GM12878 (cell line): ENCODE measurements at regions not wholly inside any gene's neighbourhood (a gene's known extent, or its start where the extent isn't known, plus 50 kb on each side); places are given as distances from the start of the nearest gene placed in this dataset.

Experiments
- ATAC-seq: fragments of 200-7000 bp; cut with Tn5 transposase; 3 replicates; pipeline ENCODE4 v1.9.1; 2020; ENCODE audit warnings: mild to moderate bottlenecking, moderate library complexity
- BruUV-seq: library from RNA; stranded (reverse); fragments of 400-500 nt; replicated peaks from 2 replicates; lab custom pipeline; 2021; lab: Mats Ljungman, UMichigan
- CTCF ChIA-PET: fragments of 300-600 bp; sonication (Branson Sonifier 250); formaldehyde crosslinking; extraction: SDS; loops from one replicate; lab custom pipeline; 2021; ENCODE audit warnings: inconsistent platforms; lab: Yijun Ruan, JAX
- POLR2A ChIA-PET: fragments of 350-600 bp; formaldehyde crosslinking; extraction: SDS; loops from one replicate; lab custom pipeline; 2021; ENCODE audit warnings: inconsistent platforms; lab: Charles Lee
- RAD21 ChIA-PET: fragments of 300-600 bp; sonication (Branson Sonifier 250); formaldehyde crosslinking; loops from one replicate; lab custom pipeline; 2023; ENCODE audit warnings: antibody characterized with exemption; ENCODE audit not compliant: unreplicated experiment; lab: Charles Lee
- SMC1A ChIA-PET: fragments of 300-600 bp; sonication (Branson Sonifier 250); formaldehyde crosslinking; loops from one replicate; lab custom pipeline; 2023; ENCODE audit not compliant: unreplicated experiment, uncharacterized antibody; lab: Charles Lee
- DNase-seq: peaks from one replicate; pipeline ENCODE4 v3.0.0-alpha.2; 2011; ENCODE audit warnings: low read depth, low spot score
- FAIRE-seq: peaks from 3 replicates; lab custom pipeline; 2011; peaks lifted over from hg19 to GRCh38; lab: Jason Lieb, UNC
- H2AFZ ChIP-seq: 2 replicates; pipeline ENCODE4 v1.6.0; 2011; ENCODE audit warnings: low read depth, low read length, control low read depth; ENCODE audit not compliant: control insufficient read depth
- H3K27ac ChIP-seq: 2 replicates; pipeline ENCODE4 v1.5.1; 2011; ENCODE audit warnings: control low read depth; ENCODE audit not compliant: control insufficient read depth, insufficient read depth
- H3K27me3 ChIP-seq, 2 experiments: replicated peaks in 1 of 2; 2 replicates each; pipeline versions ENCODE4 v1.6.0 to v1.6.1; 2011; ENCODE audit warnings: low read length in 1 of 2; ENCODE audit not compliant: control insufficient read depth in 2 of 2, insufficient read depth in 2 of 2
- H3K36me3 ChIP-seq, 2 experiments: 2 replicates each; pipeline ENCODE4 v1.5.1; 2011; ENCODE audit warnings: low read length in 1 of 2; ENCODE audit not compliant: control insufficient read depth in 2 of 2, insufficient read depth in 2 of 2
- H3K4me1 ChIP-seq: 2 replicates; pipeline ENCODE4 v1.6.1; 2011; ENCODE audit warnings: mild to moderate bottlenecking, low read length, moderate library complexity, mixed read lengths; ENCODE audit not compliant: control insufficient read depth, insufficient read depth
- H3K4me2 ChIP-seq: 2 replicates; pipeline ENCODE4 v1.6.0; 2011; ENCODE audit warnings: control low read depth; ENCODE audit not compliant: control insufficient read depth, insufficient read depth
- H3K4me3 ChIP-seq: fragments of 200-600 bp; sonication (generic); 2 replicates; pipeline ENCODE4 v1.5.1; 2016
- H3K79me2 ChIP-seq: 2 replicates; pipeline ENCODE4 v1.6.0; 2011; ENCODE audit warnings: low read length; ENCODE audit not compliant: control insufficient read depth, insufficient read depth
- H3K9ac ChIP-seq: 2 replicates; pipeline ENCODE4 v1.8.0; 2011; ENCODE audit warnings: low read length, control low read depth, mixed read lengths; ENCODE audit not compliant: control insufficient read depth, insufficient read depth
- H3K9me3 ChIP-seq: replicated peaks from 3 replicates; pipeline ENCODE4 v1.5.1; 2011; ENCODE audit warnings: mild to moderate bottlenecking, low read length; ENCODE audit not compliant: control insufficient read depth, insufficient read depth
- H4K20me1 ChIP-seq: 2 replicates; pipeline ENCODE4 v1.6.0; 2011; ENCODE audit not compliant: control insufficient read depth, insufficient read depth
- MLLT1 ChIP-seq: fragments of 450-650 bp; IDR thresholded peaks from 2 replicates; pipeline ENCODE4 v1.6.1; 2016; ENCODE audit warnings: mild to moderate bottlenecking
- PRDM15 ChIP-seq: fragments of 450-650 bp; formaldehyde crosslinking; IDR thresholded peaks from 2 replicates; pipeline ENCODE4 v1.4.0; 2020; ENCODE audit warnings: mild to moderate bottlenecking, moderate library complexity
- SIN3A ChIP-seq: IDR thresholded peaks from 2 replicates; pipeline ENCODE4 v1.6.1; 2012; ENCODE audit warnings: low read depth, low read length, improper control_type of control experiment
- SIX5 ChIP-seq: IDR thresholded peaks from 2 replicates; pipeline ENCODE4 v1.6.1; 2011; ENCODE audit warnings: mild to moderate bottlenecking, low read depth, low read length, moderate library complexity; ENCODE audit not compliant: severe bottlenecking
- SREBF1 ChIP-seq: IDR thresholded peaks from 2 replicates; pipeline ENCODE4 v1.6.1; 2012; ENCODE audit warnings: mild to moderate bottlenecking, low read length
- WGBS: methylation state at CpG from one replicate; pipeline ENCODE4 v1.1.6; 2016; ENCODE audit warnings: low lambda C conversion rate; ENCODE audit not compliant: insufficient replicate concordance, insufficient coverage; ENCODE audit errors: missing lambda C conversion rate; 5-methylcytosine and 5-hydroxymethylcytosine counted together
- in situ Hi-C: fragments of 300-500 bp; cut with MboI; formaldehyde crosslinking; loops from 9 replicates; pipeline ENCODE4 v1.14.3; 2018; ENCODE audit warnings: mixed read lengths
- intact Hi-C: fragments of 100-400 bp; cut with micrococcal nuclease; formaldehyde crosslinking; loops from one replicate; pipeline ENCODE4 v1.14.2; 2022; ENCODE audit not compliant: unreplicated experiment

- no peaks in the 10 kb centered on the region for H3K27me3 ChIP-seq
- no peak overlapping the region for H3K4me3 ChIP-seq
- intact Hi-C loops, result no loop called here
- TF ChIP-seq SIX5 (no peak), SIN3A (no peak), SREBF1 (no peak), PRDM15 (CRISPR knock-in tag) (no peak), MLLT1 (no peak)
- ChIA-PET RAD21 (interaction anchor here (0.6 to 3.0 kb wide), 2 partner anchors 96 to 635 kb away, joined by 3 to 10 read pairs; no protein-coding TSS in a partner anchor), POLR2A (interaction anchor here (3.9 kb wide), 1 partner anchor 10 kb away, joined by 16 read pairs; no protein-coding TSS in a partner anchor), CTCF (no interaction called here), SMC1A (interaction anchor here (0.7 to 3.7 kb wide), 4 partner anchors 9 to 111 kb away, joined by 3 to 14 read pairs (median 6); no protein-coding TSS in a partner anchor)
- H3K27ac ChIP-seq, result no peak overlapping the region
- no peaks in the 10 kb centered on the region for H3K36me3 ChIP-seq
- no peak overlapping the region for H3K9ac ChIP-seq
- no peaks in the 10 kb centered on the region for H4K20me1 ChIP-seq
- no peak for FAIRE-seq
- H3K4me2 ChIP-seq, result no peak overlapping the region
- ATAC-seq, result no peak
- in situ Hi-C loops, result no loop called here
- no peak overlapping the region for H2AFZ ChIP-seq
- no peaks in the 10 kb centered on the region for H3K9me3 ChIP-seq
- no TSS peak for BruUV-seq
- H3K4me1 ChIP-seq, result no peaks in the 10 kb centered on the region
- 0% methylated on average over 1 of the region's 1 CpG for WGBS
- DNase-seq, result no peak
- no peaks in the 10 kb centered on the region for H3K79me2 ChIP-seq
Observed at GRCh38 chr9:22911632-22912031, 465.0 kb downstream of the DMRTA1 start.
